GOT3 (cell line): ENCODE measurements at regions not wholly inside any gene's neighbourhood (a gene's known extent, or its start where the extent isn't known, plus 50 kb on each side); places are given as distances from the start of the nearest gene placed in this dataset.
"Not testable (repeated sequence)": the region's sequence is repeated elsewhere in the genome, so short reads cannot be mapped to it uniquely, and the experiment has no call there.

Experiments
- DNase-seq: peaks from one replicate; lab custom pipeline; 2025; ENCODE audit warnings: mixed read lengths; lab: John Stamatoyannopoulos, UW

- DNase-seq: no peak
Observed at GRCh38 chr3:118165413-118165812, 869.2 kb downstream of the IGSF11 start.

GRCh38 chr3:118167571-118167970 is 867.1 kb downstream of the IGSF11 start:
- DNase-seq: no peak

- no peak for DNase-seq
Observed at GRCh38 chr3:118168175-118168574, 866.5 kb downstream of the IGSF11 start.

- no peak for DNase-seq
Observed at GRCh38 chr3:118171236-118171852, 863.3 kb downstream of the IGSF11 start.

GRCh38 chr3:118180853-118181252 is 853.8 kb downstream of the IGSF11 start:
- DNase-seq: no peak

- no peak for DNase-seq
Observed at GRCh38 chr3:118181274-118181673, 853.4 kb downstream of the IGSF11 start.

- DNase-seq: no peak
Observed at GRCh38 chr3:118186051-118186450, 848.6 kb downstream of the IGSF11 start.

- no peak for DNase-seq
Observed at GRCh38 chr3:118187221-118187620, 847.4 kb downstream of the IGSF11 start.

GRCh38 chr3:118196183-118196582 is 838.5 kb downstream of the IGSF11 start:
- no peak for DNase-seq

- DNase-seq: no peak
Observed at GRCh38 chr3:118199044-118199443, 835.6 kb downstream of the IGSF11 start.

GRCh38 chr3:118204052-118204656 is 830.5 kb downstream of the IGSF11 start:
- DNase-seq: no peak

- DNase-seq: no peak
Observed at GRCh38 chr3:118207271-118207670, 827.4 kb downstream of the IGSF11 start.

GRCh38 chr3:118208642-118209041 is 826.0 kb downstream of the IGSF11 start:
- no peak for DNase-seq

GRCh38 chr3:118213892-118214291 is 820.8 kb downstream of the IGSF11 start:
- no peak for DNase-seq

- no peak for DNase-seq
Observed at GRCh38 chr3:118226206-118226605, 808.4 kb downstream of the IGSF11 start.

GRCh38 chr3:118227191-118227590 is 807.5 kb downstream of the IGSF11 start:
- DNase-seq: no peak

GRCh38 chr3:118228151-118228550 is 806.5 kb downstream of the IGSF11 start:
- no peak for DNase-seq

GRCh38 chr3:118229196-118229595 is 805.5 kb downstream of the IGSF11 start:
- no peak for DNase-seq

- DNase-seq: no peak
Observed at GRCh38 chr3:118231578-118231977, 803.1 kb downstream of the IGSF11 start.

GRCh38 chr3:118239253-118239652 is 795.4 kb downstream of the IGSF11 start:
- DNase-seq: no peak

- DNase-seq: no peak
Observed at GRCh38 chr3:118244761-118245160, 789.9 kb downstream of the IGSF11 start.

- no peak for DNase-seq
Observed at GRCh38 chr3:118245312-118245711, 789.3 kb downstream of the IGSF11 start.

- DNase-seq: not testable (repeated sequence)
Observed at GRCh38 chr3:118258850-118259249, 775.8 kb downstream of the IGSF11 start.

GRCh38 chr3:118262800-118263402 is 771.7 kb downstream of the IGSF11 start:
- no peak for DNase-seq
